NB4 (cell line): ENCODE measurements at regions not wholly inside any gene's neighbourhood (a gene's known extent, or its start where the extent isn't known, plus 50 kb on each side); places are given as distances from the start of the nearest gene placed in this dataset.

Experiments
- DNase-seq: peaks from one replicate; pipeline ENCODE4 v3.0.0; 2010; ENCODE audit warnings: low read depth
- H3K4me3 ChIP-seq: one replicate; pipeline ENCODE4 v1.5.1; 2011; ENCODE audit warnings: mild to moderate bottlenecking, low read depth, low read length, moderate library complexity
- CTCF ChIP-seq: IDR thresholded peaks from one replicate; pipeline ENCODE4 v1.5.1; 2012; ENCODE audit warnings: low read depth, low read length
- MAX ChIP-seq: IDR thresholded peaks from 2 replicates; pipeline ENCODE4 v1.6.1; 2011; ENCODE audit warnings: low read depth, low read length
- MYC ChIP-seq: IDR thresholded peaks from 2 replicates; pipeline ENCODE4 v1.6.1; 2011; ENCODE audit warnings: low read depth, low read length
- POLR2A ChIP-seq: IDR thresholded peaks from 2 replicates; pipeline ENCODE4 v1.6.1; 2011; ENCODE audit warnings: mild to moderate bottlenecking; ENCODE audit not compliant: insufficient read length; ENCODE audit errors: extremely low read depth

- TF ChIP-seq POLR2A: no peak
- no peak for TF ChIP-seq CTCF
- no peak for TF ChIP-seq MAX
- TF ChIP-seq MYC: no peak
- H3K4me3 ChIP-seq: no peak overlapping the region
- DNase-seq: no peak
Measured at GRCh38 chr4:141411936-141412335, 191.2 kb downstream of the ZNF330 start.

GRCh38 chr4:141413366-141413765 lies 192.7 kb downstream of the ZNF330 start:
- DNase-seq: no peak
- TF ChIP-seq MAX: no peak
- no peak for TF ChIP-seq CTCF
- no peak for TF ChIP-seq MYC
- TF ChIP-seq POLR2A: no peak
- H3K4me3 ChIP-seq: no peak overlapping the region

GRCh38 chr4:141415651-141416050 lies 195.0 kb downstream of the ZNF330 start:
- DNase-seq: no peak
- TF ChIP-seq MYC: no peak
- TF ChIP-seq MAX: no peak
- TF ChIP-seq POLR2A: no peak
- no peak for TF ChIP-seq CTCF
- H3K4me3 ChIP-seq: no peak overlapping the region

- no peak overlapping the region for H3K4me3 ChIP-seq
- TF ChIP-seq MYC (no peak), MAX (no peak), CTCF (no peak), POLR2A (no peak)
- no peak for DNase-seq
Measured at GRCh38 chr4:141416219-141416618, 195.5 kb downstream of the ZNF330 start.

- DNase-seq: no peak
- TF ChIP-seq POLR2A: no peak
- TF ChIP-seq MYC: no peak
- no peak for TF ChIP-seq MAX
- TF ChIP-seq CTCF: no peak
- H3K4me3 ChIP-seq: no peak overlapping the region
Measured at GRCh38 chr4:141416677-141417363, 196.1 kb downstream of the ZNF330 start.
